HG03378 (cell line): ENCODE measurements at regions not wholly inside any gene's neighbourhood (a gene's known extent, or its start where the extent isn't known, plus 50 kb on each side); places are given as distances from the start of the nearest gene placed in this dataset.
A peak's percentile ranks its signal among the peaks of the same experiment; 100 is the strongest.
"Not testable (repeated sequence)": the region's sequence is repeated elsewhere in the genome, so short reads cannot be mapped to it uniquely, and the experiment has no call there.

Experiments
- ATAC-seq: cut with Tn5 transposase; IDR thresholded peaks from one replicate; pipeline ENCODE4 v1.9.1; 2021; ENCODE audit warnings: mild to moderate bottlenecking, moderate library complexity; ENCODE audit not compliant: unreplicated experiment

DNA sequence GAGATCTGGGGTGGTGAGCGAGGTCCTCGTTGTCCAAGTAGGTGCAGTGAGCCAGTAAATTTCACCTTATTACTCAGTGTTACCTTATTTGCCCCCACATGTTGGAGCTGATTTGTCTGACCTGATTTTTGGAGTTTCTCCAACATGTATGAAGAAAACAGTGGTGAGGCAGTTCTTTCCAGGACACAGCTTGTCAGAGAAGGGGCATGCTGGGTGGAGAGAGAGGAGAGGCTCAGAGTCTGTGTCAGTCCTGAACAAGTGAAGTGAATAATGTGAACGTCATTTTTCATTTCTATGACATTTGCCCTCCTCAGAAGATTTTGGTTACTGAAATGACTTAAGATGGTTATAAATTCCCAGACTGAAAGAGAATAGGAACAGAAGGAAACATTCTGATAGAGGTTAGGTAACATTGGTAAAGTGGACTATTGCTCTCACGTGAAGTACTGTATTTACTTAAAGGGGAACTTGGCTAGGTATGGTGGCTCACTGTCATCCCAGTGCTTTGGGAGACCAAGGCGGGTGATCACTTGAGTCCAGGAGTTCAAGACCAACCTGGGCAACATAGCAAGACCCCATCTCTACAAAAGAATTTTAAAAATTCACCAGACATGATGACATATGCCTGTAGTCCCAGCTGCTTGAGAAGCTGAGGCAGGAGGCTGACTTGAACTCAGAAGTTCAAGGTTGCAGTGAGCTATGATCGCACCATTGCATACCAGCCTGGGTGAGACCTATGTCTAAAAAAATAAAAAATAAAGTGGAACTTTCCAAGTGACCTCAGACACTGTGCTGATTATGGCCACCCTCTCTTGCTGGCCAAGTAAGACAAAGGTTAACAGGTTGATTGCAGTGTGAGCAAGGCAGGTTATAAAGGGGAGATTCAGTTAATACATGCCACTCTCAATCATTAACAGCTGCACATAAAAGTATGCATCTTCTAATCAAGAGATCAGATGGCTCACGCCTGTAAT lies 184.3 kb downstream of the EDN1 start:
- no peak for ATAC-seq

DNA sequence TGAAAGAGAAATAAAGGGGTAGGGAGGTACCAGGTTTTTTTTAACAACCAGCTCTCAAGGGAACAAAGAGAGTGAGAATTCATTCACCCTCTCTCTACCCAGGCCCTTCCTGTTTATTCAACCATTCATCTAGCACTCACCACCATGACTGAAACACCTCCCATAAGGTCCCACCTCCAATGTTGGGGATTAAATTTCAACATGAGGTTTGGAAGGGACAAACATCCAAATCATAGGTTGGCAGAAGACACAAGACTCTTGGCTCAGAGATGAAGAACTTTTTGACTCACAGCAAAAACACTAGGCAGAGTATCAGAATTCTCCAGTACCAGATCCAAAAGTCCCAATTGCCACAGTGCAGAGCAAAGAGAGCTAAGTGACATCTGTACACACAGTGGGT lies 186.3 kb downstream of the EDN1 start:
- ATAC-seq = no peak

- ATAC-seq = no peak
These were observed 187.5 kb downstream of the EDN1 start for GRCh38 chr6:12477616-12478015.

DNA sequence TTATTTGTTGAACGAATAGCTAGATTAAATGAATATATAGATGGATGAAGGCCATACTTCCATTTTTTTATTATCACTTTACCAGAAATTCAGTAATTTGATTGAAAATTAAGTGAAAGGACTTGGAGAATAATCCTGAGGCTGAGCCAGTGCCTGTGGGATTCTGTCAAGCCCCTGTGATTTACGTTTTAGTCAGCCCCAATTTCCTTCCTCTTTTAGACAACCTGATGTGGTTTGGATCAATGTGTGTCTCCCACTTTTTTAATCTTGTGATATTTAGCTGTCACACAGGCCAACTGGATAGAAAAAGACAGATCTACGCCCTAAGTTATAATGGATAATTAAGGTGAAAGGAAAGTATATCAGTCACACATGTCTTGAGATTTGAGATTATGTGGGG lies 188.8 kb downstream of the EDN1 start:
- ATAC-seq = no peak

DNA sequence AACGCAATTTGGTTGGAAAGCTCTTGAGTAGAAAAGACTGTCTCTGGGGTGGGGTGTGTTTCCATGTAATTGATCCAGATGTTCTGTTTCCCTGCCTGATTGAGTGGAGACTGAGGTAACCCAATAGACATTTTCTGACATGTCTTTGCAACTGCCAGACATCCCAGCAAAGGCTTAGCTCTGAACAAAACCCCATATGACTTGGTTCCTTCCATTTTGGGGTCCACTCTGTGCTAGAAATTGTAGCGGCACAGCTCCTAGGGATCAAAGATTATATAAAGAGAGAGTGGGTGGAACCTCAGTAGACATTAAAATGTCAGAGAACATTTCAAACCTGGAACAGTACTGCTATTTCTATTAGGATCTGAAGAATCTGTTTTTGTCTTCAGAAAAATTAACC lies 189.3 kb downstream of the EDN1 start:
- no peak for ATAC-seq

DNA sequence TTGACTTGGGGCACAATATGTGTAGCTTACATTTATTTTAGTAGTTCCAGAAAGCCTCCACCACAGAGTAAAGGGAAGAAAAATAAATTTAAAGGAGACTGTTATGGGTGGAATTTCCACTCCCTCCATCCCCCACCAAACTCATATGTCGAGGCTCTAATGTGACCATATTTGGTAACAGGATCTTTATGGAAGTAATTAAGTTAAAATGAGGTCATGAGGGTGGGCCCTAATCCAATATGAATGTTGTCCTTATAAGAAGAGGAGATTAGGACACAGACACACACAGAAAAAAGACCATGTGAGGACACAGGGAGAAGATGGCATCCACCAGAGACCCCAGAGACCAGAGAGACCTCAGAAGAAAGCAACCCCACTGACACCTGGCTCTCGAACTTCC lies 189.7 kb downstream of the EDN1 start:
- no peak for ATAC-seq

- no peak for ATAC-seq
These were observed 190.2 kb downstream of the EDN1 start for GRCh38 chr6:12480379-12480778.

DNA sequence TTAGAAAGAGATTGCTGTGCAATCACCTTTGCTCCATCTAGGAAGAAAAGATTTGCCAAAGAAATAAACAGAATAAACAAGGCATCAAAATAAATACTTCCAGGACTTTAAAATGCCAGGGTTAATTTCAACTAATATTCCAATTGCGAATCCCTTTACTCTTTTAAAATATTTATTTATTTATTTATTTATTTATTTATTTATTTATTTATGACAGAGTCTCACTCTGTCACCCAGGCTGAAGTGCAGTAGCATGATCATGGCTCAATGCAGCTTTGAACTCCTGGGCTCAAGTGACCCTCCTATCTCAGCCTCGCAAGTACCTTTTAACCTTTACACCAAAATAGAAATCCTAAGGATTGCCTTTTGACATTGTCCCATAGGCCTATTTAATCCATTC lies 191.1 kb downstream of the EDN1 start:
- no peak for ATAC-seq

GRCh38 chr6:12481850-12482249 lies 191.7 kb downstream of the EDN1 start:
- no peak for ATAC-seq

- no peak for ATAC-seq
These were observed 192.5 kb downstream of the EDN1 start for GRCh38 chr6:12482386-12483375.

GRCh38 chr6:12483712-12484111 lies 193.6 kb downstream of the EDN1 start:
- peak; percentile 87 for ATAC-seq

- no peak for ATAC-seq
These were observed 194.4 kb downstream of the EDN1 start for GRCh38 chr6:12484519-12484918.

DNA sequence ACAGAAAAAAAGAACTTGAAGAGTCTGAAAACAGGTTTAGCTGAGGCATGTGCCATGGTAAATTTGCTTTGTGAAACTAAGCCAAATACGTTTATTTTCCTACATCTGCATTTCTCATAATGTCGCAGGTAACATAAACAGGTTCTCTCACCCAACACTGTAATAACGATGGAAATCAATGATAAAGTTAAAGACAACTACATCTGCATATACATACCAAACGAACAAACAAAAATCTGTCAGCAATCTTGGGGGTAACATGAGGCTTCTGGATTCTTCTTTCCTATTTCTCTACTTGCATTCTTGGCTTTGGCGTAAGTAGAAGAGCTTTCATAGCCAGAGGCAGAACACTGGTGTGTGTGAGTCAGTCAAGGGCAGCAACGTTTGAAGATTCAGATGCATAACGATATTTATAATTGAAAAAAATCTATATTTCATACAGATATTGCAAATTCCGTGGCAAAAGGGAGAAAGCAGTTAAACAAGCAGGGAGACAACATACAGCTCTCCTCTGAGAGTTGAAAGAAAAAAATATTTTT lies 195.1 kb downstream of the EDN1 start:
- ATAC-seq = no peak

GRCh38 chr6:12485837-12486236 lies 195.7 kb downstream of the EDN1 start:
- no peak for ATAC-seq

- ATAC-seq = no peak
These were observed 200.3 kb downstream of the EDN1 start for GRCh38 chr6:12490351-12490903.

DNA sequence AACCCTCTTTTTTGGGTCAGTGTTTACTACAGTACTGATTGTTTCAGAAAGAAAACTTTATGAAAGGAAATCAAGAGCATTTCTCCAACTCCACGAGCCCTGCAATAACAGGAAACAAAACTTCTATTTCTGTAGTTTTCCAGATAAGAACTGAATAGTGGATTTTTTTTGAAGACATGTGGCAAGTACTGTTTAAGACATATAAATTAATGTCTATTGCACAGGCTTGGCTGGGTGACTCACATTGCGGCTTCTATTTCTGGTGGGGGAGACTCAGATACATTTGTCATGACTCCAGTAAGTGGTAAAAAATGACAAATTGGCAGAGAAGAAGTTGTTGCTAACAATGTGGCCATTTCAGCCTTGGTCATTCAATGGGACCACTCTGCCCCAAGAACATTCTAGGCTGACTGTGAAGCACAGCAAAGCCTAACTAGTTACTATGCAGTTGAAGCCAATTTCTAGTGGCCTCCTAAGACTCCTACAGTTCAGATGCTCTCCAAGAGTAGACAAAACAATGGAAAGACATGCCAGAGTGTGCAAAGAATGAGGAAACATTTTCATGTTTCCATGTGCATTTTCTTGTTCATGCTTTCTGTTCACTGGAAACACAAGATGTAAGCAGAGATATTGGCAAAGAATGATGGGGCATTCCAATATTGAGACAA lies 200.9 kb downstream of the EDN1 start:
- no peak for ATAC-seq

- ATAC-seq = not testable (repeated sequence)
These were observed 202.8 kb downstream of the EDN1 start for GRCh38 chr6:12492929-12493328.

GRCh38 chr6:12493446-12493845 lies 203.3 kb downstream of the EDN1 start:
- no peak for ATAC-seq

GRCh38 chr6:12494161-12494560 lies 204.0 kb downstream of the EDN1 start:
- ATAC-seq = no peak

DNA sequence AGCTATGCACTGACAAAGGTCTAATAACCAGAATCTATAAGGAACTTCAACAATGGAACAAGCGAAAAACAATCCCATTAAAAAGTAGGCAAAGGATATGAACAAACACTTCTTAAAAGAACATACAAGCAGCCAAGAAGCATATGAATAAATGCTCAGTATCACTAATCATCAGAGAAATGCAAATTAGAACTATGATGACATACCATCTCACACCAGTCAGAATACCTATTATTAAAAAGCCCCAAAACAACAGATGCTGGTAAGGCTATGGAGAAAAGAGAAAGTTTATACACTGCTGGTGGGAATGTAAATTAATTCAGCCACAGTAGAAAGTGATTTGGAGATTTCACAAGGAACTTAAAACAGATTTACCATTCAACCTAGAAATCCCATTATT lies 211.8 kb downstream of the EDN1 start:
- no peak for ATAC-seq
